Common myeloid progenitor, CD34-positive (primary cell): ENCODE measurements at regions not wholly inside any gene's neighbourhood (a gene's known extent, or its start where the extent isn't known, plus 50 kb on each side); places are given as distances from the start of the nearest gene placed in this dataset.

Experiments used
- CTCF ChIA-PET: fragments of 350-600 bp; sonication (Branson Sonifier 250); formaldehyde crosslinking; loops from one replicate; lab custom pipeline; 2021; ENCODE audit warnings: antibody characterized with exemption; lab: Charles Lee
- POLR2A ChIA-PET: fragments of 350-600 bp; sonication (Branson Sonifier 250); formaldehyde crosslinking; loops from one replicate; lab custom pipeline; 2021; ENCODE audit warnings: antibody characterized with exemption; lab: Charles Lee
- DNase-seq, 3 donors: peaks; one replicate each; pipeline versions ENCODE4 v3.0.0 to v3.0.0-alpha.2; 2013
- H3K27ac ChIP-seq, 2 experiments: 1 replicate in 1 of 2; 2 replicates in 1 of 2; pipeline ENCODE4 v1.7.0; 2013; ENCODE audit warnings: inconsistent platforms in 2 of 2, low read length in 2 of 2, mild to moderate bottlenecking in 2 of 2, low read depth in 1 of 2, moderate library complexity in 1 of 2; ENCODE audit not compliant: severe bottlenecking in 2 of 2, insufficient read depth in 1 of 2, poor library complexity in 1 of 2
- H3K27me3 ChIP-seq, 5 experiments: replicated peaks in 2 of 5; 1 replicate in 3 of 5; 2 replicates in 2 of 5; pipeline versions ENCODE4 v1.6.1 to v1.7.0; 2013; ENCODE audit warnings: low read length in 4 of 5, mild to moderate bottlenecking in 2 of 5, moderate library complexity in 2 of 5, inconsistent platforms in 1 of 5; ENCODE audit not compliant: insufficient read depth in 5 of 5, control insufficient read depth in 4 of 5
- H3K36me3 ChIP-seq, 4 experiments: 1 replicate in 2 of 4; 2 replicates in 2 of 4; pipeline versions ENCODE4 v1.6.1 to v1.7.0; 2013; ENCODE audit warnings: low read length in 3 of 4, control low read depth in 1 of 4, mild to moderate bottlenecking in 1 of 4; ENCODE audit not compliant: control insufficient read depth in 4 of 4, insufficient read depth in 4 of 4
- H3K4me1 ChIP-seq, 4 experiments: 1 replicate in 3 of 4; 2 replicates in 1 of 4; pipeline versions ENCODE4 v1.6.1 to v1.7.1; 2013; ENCODE audit warnings: low read length in 3 of 4, mild to moderate bottlenecking in 3 of 4, control low read depth in 1 of 4, inconsistent platforms in 1 of 4, moderate library complexity in 1 of 4; ENCODE audit not compliant: control insufficient read depth in 4 of 4, insufficient read depth in 4 of 4; ENCODE audit errors: control extremely low read depth in 1 of 4
- H3K4me3 ChIP-seq, 7 experiments: 1 replicate in 4 of 7; 2 replicates in 3 of 7; pipeline versions ENCODE4 v1.5.1 to v1.7.0; 2013; ENCODE audit warnings: mild to moderate bottlenecking in 7 of 7, low read length in 6 of 7, moderate library complexity in 6 of 7, inconsistent platforms in 2 of 7, low read depth in 2 of 7, control low read depth in 1 of 7; ENCODE audit not compliant: insufficient read depth in 4 of 7, control insufficient read depth in 1 of 7; ENCODE audit errors: extremely low read depth in 1 of 7
- H3K9me3 ChIP-seq, 5 experiments: 1 replicate in 4 of 5; 2 replicates in 1 of 5; pipeline versions ENCODE4 v1.6.1 to v1.7.1; 2013; ENCODE audit warnings: low read length in 4 of 5, mild to moderate bottlenecking in 2 of 5, inconsistent platforms in 1 of 5, low read depth in 1 of 5, moderate library complexity in 1 of 5; ENCODE audit not compliant: control insufficient read depth in 4 of 5, insufficient read depth in 2 of 5; ENCODE audit errors: control extremely low read depth in 1 of 5
- WGBS: methylation state at CpG from one replicate; pipeline ENCODE4 v1.1.5; 2013; ENCODE audit not compliant: insufficient coverage; 5-methylcytosine and 5-hydroxymethylcytosine counted together

- CTCF ChIA-PET, result no interaction called here
- no peak for DNase-seq
These were observed 99.5 kb upstream of the FAM9B start for GRCh38 chrX:9133426-9133825.

GRCh38 chrX:9134366-9134765, 100.4 kb upstream of the FAM9B start:
- H3K9me3 ChIP-seq, result peaks cover 0 to 4% (median 0%) of the 10 kb centered on the region in 5 experiments
- no peak for DNase-seq
- H3K4me1 ChIP-seq, result no peaks in the 10 kb centered on the region
- H3K27ac ChIP-seq, result no peak overlapping the region
- H3K36me3 ChIP-seq, result no peaks in the 10 kb centered on the region
- no peak overlapping the region for H3K4me3 ChIP-seq
- ChIA-PET POLR2A (no interaction called here), CTCF (no interaction called here)
- WGBS, result 87% methylated on average over 6 of the region's 6 CpGs
- H3K27me3 ChIP-seq, result peaks cover 0 to 3% (median 0%) of the 10 kb centered on the region in 5 experiments

More at GRCh38 chrX:9133426-9133825, 99.5 kb upstream of the FAM9B start:
- Histone ChIP-seq H3K4me1 (no peaks in the 10 kb centered on the region), H3K4me3 (no peak overlapping the region), H3K27me3 (peaks cover 0 to 3% (median 0%) of the 10 kb centered on the region in 5 experiments), H3K36me3 (no peaks in the 10 kb centered on the region), H3K27ac (no peak overlapping the region), H3K9me3 (peaks cover 0 to 4% (median 0%) of the 10 kb centered on the region in 5 experiments)
- POLR2A ChIA-PET, result no interaction called here
- WGBS, result no CpG with 5 or more reads among the region's 1 CpG

GRCh38 chrX:9135901-9136510, 102.1 kb upstream of the FAM9B start:
- Histone ChIP-seq H3K27ac (no peak overlapping the region), H3K4me3 (no peak overlapping the region), H3K4me1 (no peaks in the 10 kb centered on the region), H3K27me3 (peaks cover 0 to 3% (median 0%) of the 10 kb centered on the region in 5 experiments), H3K36me3 (no peaks in the 10 kb centered on the region), H3K9me3 (peaks cover 0 to 4% (median 0%) of the 10 kb centered on the region in 5 experiments)
- WGBS, result 83% methylated on average over 1 of the region's 6 CpGs
- ChIA-PET POLR2A (no interaction called here), CTCF (no interaction called here)
- DNase-seq, result no peak

DNA sequence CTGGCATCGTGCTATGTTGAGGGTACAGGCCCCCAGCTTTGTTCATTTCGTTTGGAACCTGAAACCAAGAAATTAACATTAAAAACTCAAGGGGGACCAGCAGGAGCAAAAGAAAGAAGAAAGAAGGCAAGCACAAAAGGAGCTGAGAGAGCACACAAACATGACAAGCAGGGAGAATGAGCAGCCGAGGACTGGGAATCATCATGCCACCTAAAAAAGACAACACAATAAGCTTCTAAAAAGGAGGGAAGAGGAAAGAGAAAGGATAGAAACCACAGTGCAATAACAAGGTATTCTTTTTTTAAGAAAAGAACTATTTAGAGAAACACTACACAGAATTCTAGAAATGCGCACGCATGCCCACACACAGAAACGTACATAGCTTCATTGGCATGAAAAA, 103.2 kb upstream of the FAM9B start:
- Histone ChIP-seq H3K4me1 (no peaks in the 10 kb centered on the region), H3K36me3 (no peaks in the 10 kb centered on the region), H3K4me3 (no peak overlapping the region), H3K27ac (no peak overlapping the region), H3K27me3 (peaks cover 0 to 3% (median 0%) of the 10 kb centered on the region in 5 experiments), H3K9me3 (peaks cover 0 to 4% (median 0%) of the 10 kb centered on the region in 5 experiments)
- WGBS, result 93% methylated on average over 4 of the region's 6 CpGs
- CTCF ChIA-PET, result no interaction called here
- POLR2A ChIA-PET, result no interaction called here
- DNase-seq, result no peak

DNA sequence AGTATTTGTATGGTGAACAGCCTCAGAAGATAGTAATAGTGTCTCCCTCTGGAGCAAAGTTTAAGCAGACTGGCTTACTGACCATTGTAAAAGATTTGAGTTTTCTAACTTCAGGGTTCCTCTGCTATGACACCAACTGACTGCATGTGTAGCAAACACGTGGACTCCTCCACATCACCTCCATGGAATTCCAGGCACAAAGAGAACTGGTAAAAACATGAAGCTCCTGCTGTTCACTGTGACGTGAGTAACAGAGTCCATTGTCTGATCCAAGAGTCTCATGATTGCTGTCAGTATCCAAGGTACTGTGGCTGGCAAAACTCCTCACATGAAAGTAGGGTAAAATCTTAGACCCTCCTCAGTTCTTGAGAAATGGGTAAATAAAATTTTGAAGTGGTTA, 107.6 kb upstream of the FAM9B start:
- Histone ChIP-seq H3K27me3 (peaks cover 0 to 3% (median 0%) of the 10 kb centered on the region in 5 experiments), H3K4me3 (no peak overlapping the region), H3K27ac (no peak overlapping the region), H3K9me3 (no peaks in the 10 kb centered on the region), H3K36me3 (no peaks in the 10 kb centered on the region), H3K4me1 (no peaks in the 10 kb centered on the region)
- ChIA-PET CTCF (no interaction called here), POLR2A (no interaction called here)
- DNase-seq, result no peak
- WGBS, result 76% methylated on average over 2 of the region's 2 CpGs

DNA sequence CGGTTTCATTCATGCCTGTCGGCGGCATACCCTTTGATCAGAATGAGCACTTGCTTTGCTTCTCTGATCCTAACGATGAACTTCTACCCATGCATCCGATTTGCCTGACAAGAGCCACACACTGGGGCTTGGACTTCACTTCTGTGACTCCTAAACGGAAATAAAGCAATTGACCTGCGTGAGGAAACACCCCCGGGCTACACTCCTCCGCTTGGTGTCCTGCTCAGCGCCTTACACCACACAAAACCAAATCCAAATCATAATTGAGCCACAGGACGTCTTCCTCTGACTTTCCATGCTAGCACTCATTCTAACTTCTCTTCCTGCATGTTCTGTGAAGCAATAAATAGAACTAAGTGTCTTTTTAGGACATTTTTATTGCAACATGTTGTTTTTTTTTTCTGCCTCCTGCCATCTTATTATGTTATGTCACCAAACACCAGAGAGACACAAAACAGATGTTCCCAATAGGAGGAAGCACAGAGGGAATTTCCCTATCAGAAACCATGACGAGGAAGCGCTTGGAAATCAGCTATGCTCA, 110.8 kb upstream of the FAM9B start:
- no peak overlapping the region for H3K4me3 ChIP-seq
- CTCF ChIA-PET, result no interaction called here
- 75% methylated on average over 12 of the region's 13 CpGs for WGBS
- no peaks in the 10 kb centered on the region for H3K36me3 ChIP-seq
- H3K4me1 ChIP-seq, result no peaks in the 10 kb centered on the region
- no peak overlapping the region for H3K27ac ChIP-seq
- H3K27me3 ChIP-seq, result peaks cover 0 to 19% (median 0%) of the 10 kb centered on the region in 5 experiments
- DNase-seq, result no peak
- no peaks in the 10 kb centered on the region for H3K9me3 ChIP-seq
- POLR2A ChIA-PET, result no interaction called here

- no peak overlapping the region for H3K4me3 ChIP-seq
- WGBS, result 95% methylated on average over 7 of the region's 9 CpGs
- H3K27ac ChIP-seq, result no peak overlapping the region
- no peaks in the 10 kb centered on the region for H3K36me3 ChIP-seq
- POLR2A ChIA-PET, result no interaction called here
- CTCF ChIA-PET, result no interaction called here
- DNase-seq, result no peak
- H3K27me3 ChIP-seq, result peaks cover 0 to 19% (median 0%) of the 10 kb centered on the region in 5 experiments
- peaks cover 0 to 6% (median 0%) of the 10 kb centered on the region in 5 experiments for H3K9me3 ChIP-seq
- no peaks in the 10 kb centered on the region for H3K4me1 ChIP-seq
These were observed 112.7 kb upstream of the FAM9B start for GRCh38 chrX:9146657-9147056.
